Pulmonary artery endothelial cell (primary cell): ENCODE measurements at regions not wholly inside any gene's neighbourhood (a gene's known extent, or its start where the extent isn't known, plus 50 kb on each side); places are given as distances from the start of the nearest gene placed in this dataset.

Experiments used
- DNase-seq: peaks from one replicate; pipeline ENCODE4 v3.0.0-alpha.2; 2011; ENCODE audit warnings: low read depth, low spot score

- DNase-seq: no peak
Measured at GRCh38 chr21:16741141-16741665, 771.6 kb upstream of the CXADR start.

GRCh38 chr21:16742131-16742641 lies 770.7 kb upstream of the CXADR start:
- DNase-seq: no peak

GRCh38 chr21:16742741-16743140 lies 770.1 kb upstream of the CXADR start:
- DNase-seq: no peak

- DNase-seq: no peak
Measured at GRCh38 chr21:16743317-16743716, 769.5 kb upstream of the CXADR start.

GRCh38 chr21:16750926-16751325 lies 761.9 kb upstream of the CXADR start:
- DNase-seq: no peak

GRCh38 chr21:16751695-16752474 lies 761.0 kb upstream of the CXADR start:
- no peak for DNase-seq

- no peak for DNase-seq
Measured at GRCh38 chr21:16752475-16752857, 760.4 kb upstream of the CXADR start.

- no peak for DNase-seq
Measured at GRCh38 chr21:16755061-16755460, 757.8 kb upstream of the CXADR start.

- DNase-seq: no peak
Measured at GRCh38 chr21:16767201-16767600, 745.6 kb upstream of the CXADR start.

GRCh38 chr21:16768096-16768495 lies 744.7 kb upstream of the CXADR start:
- DNase-seq: no peak

GRCh38 chr21:16770266-16770665 lies 742.6 kb upstream of the CXADR start:
- no peak for DNase-seq

GRCh38 chr21:16773206-16773605 lies 739.6 kb upstream of the CXADR start:
- no peak for DNase-seq

- no peak for DNase-seq
Measured at GRCh38 chr21:16775076-16775475, 737.8 kb upstream of the CXADR start.

- DNase-seq: no peak
Measured at GRCh38 chr21:16777041-16777720, 735.7 kb upstream of the CXADR start.

- DNase-seq: no peak
Measured at GRCh38 chr21:16788584-16788983, 724.3 kb upstream of the CXADR start.

GRCh38 chr21:16789636-16790035 lies 723.2 kb upstream of the CXADR start:
- no peak for DNase-seq

- no peak for DNase-seq
Measured at GRCh38 chr21:16792101-16792500, 720.7 kb upstream of the CXADR start.

GRCh38 chr21:16794950-16795349 lies 717.9 kb upstream of the CXADR start:
- DNase-seq: peak; percentile 63

GRCh38 chr21:16796776-16797175 lies 716.1 kb upstream of the CXADR start:
- DNase-seq: no peak

GRCh38 chr21:16797540-16797939 lies 715.3 kb upstream of the CXADR start:
- no peak for DNase-seq

GRCh38 chr21:16797966-16798365 lies 714.9 kb upstream of the CXADR start:
- DNase-seq: no peak

- no peak for DNase-seq
Measured at GRCh38 chr21:16800536-16801275, 712.1 kb upstream of the CXADR start.
